Right kidney (tissue), 1 donor: ENCODE measurements at regions not wholly inside any gene's neighbourhood (a gene's known extent, or its start where the extent isn't known, plus 50 kb on each side); places are given as distances from the start of the nearest gene placed in this dataset.
"Not testable (repeated sequence)": the region's sequence is repeated elsewhere in the genome, so short reads cannot be mapped to it uniquely, and the experiment has no call there.

Experiments
- DNase-seq: peaks from one replicate; pipeline ENCODE4 v3.0.0-alpha.2; 2016

DNA sequence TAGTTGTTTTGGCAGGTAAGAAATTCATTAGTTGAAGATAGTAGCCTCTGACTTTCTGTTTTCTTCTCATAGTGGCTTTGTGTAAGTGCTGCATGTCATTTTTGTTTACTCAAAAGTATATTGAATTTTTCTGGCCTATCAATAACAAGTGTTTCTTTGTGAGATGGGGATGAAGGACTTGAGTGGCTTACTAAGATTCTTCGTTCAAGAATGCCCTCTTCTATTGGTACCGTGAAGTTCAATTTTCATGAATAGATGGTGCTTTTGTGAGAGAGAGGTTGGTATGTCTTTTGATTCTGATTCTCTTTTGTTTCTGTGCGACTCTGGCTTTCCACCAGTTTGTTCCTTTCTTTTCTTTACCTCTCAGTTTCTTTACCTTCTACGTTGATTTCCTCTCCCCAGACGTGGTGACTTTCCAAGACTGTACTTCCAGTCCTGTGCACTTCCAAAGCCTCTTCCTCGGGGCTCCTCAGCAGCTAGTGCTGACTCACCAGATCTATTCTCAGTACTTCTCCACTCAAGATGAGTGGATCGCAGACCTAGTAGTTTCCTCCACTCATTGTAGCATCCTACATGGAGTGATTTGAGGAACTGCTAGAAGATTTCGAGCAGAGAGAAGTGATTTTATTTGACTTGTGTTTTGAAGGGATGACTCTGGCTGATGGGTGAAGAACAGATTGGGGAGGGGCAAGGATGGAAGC, 82.0 kb upstream of the EPHB3 start:
- no peak for DNase-seq

DNA sequence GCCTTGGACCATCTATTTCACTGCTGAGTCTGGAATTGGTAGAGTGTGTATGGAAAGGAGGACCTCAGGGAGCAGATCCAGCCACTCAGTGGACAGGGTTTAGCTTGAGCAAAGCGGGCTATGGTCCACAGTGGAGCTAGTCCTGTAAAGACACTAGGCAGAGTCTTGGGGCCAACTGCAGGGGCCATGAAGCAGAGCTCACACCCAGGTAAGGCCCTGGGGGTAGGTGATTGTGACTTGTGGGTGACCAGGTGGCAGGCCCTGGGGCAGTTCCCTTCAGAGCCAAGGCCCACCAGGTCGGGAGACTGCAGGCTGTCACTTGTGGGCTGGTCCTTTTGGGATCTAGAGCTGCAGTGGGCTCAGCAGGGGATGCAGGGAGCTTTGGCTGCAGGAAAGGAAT, 80.8 kb upstream of the EPHB3 start:
- no peak for DNase-seq

DNA sequence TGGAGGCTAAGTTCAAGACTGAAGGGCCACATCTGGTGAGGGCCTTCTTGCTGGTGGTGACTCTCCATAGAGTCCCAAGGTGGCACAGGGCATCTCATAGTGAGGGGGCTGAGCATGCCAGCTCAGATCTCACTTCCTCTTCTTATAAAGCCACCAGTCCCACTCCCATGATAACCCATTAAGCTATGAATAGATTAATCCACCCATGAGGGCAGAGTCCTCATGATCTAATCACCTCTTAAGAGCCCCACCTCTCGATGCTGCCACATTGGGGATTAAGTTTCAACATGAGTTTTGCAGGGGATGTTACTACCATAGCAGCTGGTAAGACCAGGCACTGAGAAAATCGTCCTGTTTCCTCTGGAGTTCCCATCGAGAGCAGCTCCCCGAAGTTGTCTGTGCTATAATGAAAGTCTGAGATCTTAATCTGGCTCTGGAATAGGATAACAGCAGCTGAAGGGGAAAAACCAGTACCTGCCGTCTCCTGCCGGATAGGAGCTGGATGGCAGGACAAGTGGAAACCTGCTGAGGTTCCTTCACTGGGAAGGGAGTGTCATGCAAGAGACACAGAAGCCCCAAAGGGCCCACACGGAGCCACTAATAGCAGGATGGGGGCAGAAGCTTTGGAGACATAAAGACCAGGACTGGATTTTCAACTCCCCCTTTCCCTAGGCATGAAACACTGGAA, 79.5 kb upstream of the EPHB3 start:
- DNase-seq: no peak

DNA sequence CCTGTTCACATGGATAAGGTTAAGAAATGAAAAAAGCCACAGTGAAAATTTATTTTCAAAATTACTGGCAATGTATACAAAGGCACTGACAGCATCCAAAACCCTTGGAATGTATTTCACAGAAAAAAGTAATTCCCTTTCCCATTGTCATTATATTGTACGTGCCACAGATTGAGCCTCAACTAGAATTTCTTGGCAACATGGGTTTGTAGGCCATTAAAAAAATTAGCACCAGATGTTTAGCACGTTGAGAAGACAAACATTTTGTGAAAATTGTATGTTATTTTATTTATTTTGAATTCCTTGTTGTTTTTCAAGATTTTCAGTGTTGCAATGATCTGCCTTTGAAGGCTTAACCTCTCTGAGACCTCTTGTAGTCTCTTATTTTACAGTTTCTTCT, 76.3 kb upstream of the EPHB3 start:
- DNase-seq: no peak

DNA sequence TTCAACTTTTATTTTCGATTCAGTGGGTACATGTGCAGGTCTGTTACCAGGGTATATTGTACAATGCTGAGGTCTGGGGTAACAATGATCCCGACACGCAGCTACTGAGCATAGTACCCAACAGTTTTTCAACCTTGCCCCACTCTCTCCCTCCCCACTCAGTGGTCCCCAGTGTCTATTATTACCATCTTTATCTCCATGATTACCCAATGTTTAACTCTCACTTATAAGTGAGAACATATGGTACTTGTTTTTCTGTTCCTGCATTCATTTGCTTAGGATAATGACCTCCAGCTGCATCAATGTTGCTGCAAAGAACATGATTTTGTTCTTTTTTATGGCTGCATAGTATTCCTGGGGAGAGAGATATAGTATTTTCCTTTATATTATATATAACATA, 75.7 kb upstream of the EPHB3 start:
- no peak for DNase-seq

DNA sequence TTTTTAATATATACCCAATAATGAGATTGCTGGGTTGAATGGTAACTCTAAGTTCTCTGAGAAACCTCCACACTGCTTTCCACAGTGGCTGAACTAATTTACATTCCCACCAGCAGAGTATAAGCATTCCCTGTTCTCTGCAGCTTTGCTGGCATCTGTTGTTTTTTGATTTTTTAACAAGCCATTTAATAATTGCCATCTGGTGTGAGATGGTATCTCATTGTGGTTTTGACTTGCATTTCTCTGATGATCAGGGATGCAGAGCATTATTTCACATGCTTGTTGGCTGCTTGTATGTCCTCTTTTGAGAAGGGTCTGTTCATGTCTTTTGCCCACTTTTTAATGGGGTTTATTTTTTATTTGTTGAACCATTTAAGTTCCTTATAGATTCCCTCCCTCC, 75.0 kb upstream of the EPHB3 start:
- DNase-seq: no peak

DNA sequence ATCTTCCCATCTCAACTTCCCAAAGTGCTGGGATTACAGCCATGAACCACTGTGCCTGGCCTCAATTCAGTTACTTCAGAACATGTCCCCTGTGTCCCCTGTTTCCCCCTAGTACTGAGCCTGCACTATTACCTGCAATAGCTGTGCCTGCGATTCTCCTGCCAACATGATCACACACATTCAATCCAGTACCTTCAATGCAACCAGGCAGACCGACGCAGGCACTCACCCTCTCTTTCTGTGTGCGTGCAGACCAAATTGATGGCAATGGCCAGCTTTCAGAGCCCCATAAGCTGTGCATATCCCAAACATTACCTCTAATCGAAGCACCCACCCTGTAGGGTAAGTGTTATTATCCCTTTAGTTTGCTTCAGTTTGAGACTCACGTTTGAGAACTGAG, 73.0 kb upstream of the EPHB3 start:
- DNase-seq: no peak

DNA sequence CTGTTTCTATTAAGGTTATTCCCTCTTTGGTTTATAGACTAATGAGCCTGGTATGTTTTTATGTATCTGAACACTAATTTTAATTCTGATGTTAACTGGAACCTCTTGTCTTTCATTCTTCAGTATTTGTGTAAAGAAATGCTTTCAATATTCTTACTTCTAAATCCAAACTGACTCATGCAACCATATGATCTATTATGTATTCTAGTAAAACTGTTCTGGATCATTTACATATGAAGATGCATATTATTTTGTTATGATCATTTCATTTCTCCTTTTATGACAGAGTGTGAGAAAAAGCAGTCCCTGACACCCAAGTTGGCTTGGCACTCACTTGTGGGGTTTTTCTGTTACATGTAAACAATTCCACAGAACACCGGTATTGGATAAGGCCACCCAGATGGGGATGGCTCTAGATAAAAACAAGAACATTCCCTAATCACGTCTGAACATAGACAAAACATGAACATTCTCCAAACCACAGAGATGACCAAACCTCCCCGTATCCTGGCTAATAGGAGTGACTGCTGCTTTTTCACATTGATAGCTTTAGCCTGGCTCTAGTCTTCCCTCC, 72.2 kb upstream of the EPHB3 start:
- no peak for DNase-seq

DNA sequence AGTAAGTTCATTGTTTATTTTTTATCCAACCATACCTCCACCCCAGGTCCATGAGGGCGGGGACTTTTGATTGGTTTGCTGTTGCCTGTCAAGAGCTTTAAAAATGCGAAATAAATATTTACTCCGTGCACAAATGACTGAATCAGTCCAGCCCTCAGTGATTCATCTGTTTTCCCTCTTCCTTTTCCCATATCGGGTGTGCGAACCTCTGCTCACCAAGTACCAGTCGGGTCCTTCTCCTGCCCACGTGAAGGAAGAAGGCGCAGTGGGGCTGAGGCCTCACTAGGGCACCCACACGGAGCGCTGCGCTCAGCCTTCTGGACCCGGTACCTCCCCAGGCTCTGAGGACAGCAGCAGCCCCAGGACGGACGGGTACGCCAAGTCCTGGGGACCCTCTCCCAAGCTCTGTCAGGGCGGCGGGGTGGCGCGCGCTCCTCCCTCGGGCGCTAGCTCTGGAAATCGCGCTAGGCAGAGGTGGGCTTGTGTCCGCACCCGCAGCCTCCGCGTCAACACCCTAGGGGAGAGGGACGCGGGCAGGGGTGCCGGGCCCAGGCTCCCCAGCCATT, 70.5 kb upstream of the EPHB3 start:
- peak; percentile 37 for DNase-seq

DNA sequence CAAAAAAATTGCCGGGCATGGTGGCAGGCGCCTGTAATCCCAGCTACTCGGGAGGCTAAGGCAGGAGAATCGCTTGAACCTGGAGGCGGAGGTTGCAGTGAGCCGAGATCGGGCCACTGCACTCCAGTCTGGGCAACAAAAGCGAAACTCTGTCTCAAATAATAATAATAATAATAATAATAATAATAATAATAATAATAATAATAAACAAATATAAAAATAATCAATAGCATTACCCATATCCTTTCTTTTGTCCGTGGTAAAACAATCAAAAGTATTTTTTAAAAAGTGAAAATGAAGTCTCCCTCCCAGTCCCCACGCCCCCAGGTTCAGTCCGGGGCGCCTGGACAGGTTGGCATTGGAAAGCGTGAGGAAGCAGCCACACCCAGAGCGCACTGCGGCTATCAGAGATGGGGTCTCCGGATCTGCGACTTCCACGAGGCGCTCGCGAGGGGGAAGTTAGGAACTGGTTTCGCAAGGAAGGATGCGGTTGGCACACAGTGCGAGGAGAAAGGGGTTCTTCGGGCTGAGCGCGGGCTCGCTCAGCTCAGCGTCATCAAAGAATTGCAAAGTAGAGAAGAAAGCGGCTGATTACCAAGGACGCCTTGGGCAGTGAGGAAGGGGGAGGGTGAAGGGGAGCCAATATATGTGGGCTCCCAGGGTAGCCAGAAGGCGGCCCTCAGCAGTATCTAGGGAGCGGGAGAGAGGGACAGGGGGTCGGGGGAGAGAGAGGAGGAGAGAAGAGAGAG, 69.5 kb upstream of the EPHB3 start:
- DNase-seq: no peak

DNA sequence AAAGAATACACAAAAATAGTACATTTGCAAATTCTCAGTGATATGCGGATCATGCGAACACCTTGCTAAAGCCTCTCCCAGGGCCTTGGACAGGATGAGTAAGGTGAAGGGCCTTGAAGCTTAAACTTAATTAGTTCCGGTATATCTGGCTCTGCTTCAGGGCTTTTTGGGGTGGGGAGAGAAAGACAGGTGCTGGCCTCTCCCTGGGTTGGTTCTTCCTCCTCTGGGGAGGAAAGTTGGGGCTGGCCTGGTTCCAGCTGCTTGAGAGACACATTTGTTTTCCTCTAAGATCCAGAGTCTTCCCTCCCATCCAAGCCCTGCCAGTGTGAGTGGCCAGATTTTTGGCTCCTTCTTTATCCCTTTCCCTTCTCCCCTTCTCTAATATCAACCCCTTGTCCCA, 64.7 kb upstream of the EPHB3 start:
- no peak for DNase-seq

DNA sequence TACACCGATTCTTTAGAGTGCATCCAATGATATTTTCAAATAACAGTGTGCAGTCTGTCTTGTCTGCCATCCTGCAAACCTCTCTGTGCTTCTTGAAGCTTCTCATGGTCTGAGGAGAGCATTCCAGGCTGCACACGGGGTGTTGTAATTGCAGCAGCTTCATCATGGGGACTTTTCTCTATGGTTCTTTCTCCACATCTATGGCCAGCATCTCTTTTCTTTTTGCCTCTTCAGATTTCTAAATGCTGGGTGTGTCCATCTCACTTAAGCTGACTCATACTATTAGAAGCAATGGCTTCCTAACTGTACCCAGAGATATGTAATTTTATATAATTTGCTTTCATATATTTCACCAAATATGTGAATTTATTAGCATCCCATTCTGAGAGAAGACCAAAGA, 63.8 kb upstream of the EPHB3 start:
- no peak for DNase-seq

DNA sequence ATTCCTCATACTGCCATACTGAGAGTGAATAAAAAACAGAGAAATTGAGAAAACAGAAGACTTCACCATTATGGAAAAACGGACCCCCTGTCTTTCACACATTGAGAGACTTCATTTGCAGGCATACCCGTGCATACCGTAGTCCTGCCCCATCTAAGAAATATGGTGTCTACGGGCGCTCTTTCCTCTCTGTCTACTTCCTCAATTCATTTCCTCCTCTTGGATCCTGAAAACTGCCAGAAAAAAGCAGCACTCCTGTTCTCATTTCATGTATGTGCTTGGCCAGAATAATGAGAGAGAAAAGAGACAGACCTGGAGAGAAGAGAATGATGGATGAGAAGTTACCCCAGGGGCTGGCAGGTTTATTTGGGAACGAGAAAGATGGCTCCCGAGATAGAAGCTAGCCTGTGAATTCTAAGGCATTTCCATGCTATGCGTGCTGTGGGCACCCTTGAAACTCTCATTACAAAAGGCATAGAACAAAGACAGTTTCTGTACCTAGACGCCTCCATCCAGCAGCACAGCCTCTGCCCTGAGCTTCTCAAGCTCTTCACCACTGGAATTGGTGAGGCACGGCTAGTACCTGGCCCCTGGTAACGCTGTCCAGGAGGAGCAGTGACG, 62.5 kb upstream of the EPHB3 start:
- DNase-seq: no peak

DNA sequence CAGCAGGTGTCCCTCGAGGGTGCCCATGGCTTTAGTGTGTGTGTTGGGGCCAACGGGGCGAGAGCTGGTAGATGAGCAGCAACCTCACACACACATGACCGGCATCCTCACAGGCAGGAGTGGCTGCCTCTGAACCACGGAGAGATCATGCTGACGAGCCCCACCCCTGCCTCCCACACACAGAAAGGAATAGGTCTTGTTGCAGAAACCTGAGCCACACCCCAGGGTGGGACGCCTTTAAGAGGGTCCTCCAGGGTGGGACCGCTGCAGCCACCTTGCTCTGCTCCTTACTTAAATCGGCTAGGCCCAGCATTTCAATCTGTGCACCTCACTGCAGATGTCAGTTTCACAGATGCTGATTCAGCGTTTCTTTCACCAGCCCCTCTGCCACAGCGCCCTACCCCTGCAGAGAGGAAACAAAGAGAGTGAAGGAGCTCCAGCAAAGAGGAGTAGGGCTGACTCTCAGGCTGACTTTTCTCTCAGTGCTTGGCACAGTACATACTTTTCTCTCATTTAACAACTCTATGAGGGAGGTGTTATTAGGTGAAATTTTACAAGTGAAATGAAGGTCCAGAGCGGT, 61.2 kb upstream of the EPHB3 start:
- DNase-seq: no peak

DNA sequence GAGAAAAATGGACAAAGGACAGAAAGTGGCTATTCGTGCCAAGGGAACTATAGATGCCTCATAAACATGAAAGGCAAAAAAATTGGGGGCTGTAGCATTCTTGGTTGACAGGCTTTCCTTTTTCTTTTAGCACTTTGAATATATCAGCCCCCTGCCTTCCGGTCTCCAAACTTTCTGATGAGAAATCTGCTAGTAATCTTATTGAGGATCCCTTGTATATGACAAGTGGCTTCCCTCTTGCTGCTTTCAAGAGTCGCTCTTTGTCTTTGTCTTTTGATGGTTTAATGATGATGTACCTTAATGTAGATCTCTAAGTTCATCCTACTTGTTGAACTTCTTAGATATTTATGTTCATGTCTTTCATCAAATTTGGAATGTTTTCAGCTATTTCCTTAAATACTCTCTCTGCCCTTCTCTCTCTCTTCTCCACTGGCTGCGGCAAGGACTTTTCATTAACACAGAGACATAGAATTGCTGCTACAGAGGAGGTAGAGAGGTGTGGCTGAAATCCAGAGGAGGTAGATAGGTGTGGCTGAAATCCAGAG, 59.4 kb upstream of the EPHB3 start:
- DNase-seq: no peak

DNA sequence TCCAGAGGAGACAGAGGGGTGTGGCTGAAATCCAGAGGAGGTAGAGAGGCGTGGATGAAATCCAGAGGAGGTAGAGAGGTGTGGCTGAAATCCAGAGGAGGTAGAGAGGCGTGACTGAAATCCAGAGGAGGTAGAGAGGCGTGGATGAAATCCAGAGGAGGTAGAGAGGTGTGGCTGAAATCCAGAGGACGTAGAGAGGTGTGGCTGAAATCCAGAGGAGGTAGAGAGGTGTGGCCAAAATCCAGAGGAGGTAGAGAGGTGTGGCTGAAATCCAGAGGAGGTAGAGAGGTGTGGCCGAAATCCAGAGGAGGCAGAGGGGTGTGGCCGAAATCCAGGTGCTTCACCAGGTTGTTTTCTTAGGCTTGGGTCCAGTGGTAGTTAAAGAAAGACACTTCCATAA, 58.7 kb upstream of the EPHB3 start:
- not testable (repeated sequence) for DNase-seq

DNA sequence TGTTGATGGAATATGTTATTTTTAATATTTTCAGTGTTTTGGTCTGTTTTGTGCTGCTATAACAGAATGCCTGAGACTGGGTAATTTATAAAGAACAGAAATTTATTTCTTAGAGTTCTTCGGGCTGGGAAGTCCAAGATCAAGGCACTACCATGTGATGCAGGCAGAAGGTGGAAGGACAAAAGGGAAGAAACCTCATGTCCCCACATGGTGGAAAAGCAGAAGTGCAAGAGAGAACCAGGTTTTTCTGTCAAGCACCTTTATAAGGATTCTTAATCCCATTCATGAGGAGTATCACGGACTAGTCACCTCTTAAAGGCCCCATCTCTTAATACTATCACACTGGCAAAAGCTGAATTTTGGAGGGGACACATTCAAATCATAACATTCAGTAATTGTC, 57.9 kb upstream of the EPHB3 start:
- no peak for DNase-seq

DNA sequence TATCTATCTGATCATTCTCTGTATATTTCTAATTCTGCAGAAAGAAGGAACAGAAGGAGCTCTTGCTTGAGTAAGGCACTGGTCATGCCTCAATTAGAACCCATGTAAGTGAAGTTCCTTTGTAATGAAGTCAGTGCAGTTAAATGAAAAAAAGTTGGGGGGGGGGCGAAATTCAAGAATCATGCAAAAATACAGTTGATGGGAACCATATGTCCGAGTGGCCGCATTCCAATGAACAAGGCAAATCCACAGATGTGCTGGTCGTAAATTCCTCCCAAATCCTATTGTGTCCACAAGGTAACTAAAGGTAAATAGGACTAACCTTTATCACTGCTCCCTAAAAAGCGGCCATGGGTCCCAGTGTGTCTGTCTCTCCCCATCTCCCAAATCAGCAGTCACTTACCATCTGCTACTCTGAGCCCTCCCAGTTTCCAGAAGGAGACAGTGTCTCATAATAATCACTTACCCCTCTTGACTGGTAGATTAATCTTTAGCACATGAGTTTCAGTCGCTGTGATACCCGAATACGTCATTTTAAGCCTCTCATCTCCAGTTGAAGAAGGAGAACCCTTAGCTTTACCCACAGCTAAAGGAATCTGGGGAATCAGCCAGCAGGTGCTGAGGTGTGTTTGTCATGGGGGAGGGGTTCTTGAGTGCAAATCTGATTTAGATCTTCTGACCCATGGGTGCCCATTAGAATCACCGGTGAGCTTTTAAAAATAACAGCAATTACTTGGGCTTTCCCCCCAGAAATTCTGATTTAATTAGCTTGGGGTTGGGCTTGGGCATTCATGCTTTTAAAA, 56.3 kb upstream of the EPHB3 start:
- no peak for DNase-seq

DNA sequence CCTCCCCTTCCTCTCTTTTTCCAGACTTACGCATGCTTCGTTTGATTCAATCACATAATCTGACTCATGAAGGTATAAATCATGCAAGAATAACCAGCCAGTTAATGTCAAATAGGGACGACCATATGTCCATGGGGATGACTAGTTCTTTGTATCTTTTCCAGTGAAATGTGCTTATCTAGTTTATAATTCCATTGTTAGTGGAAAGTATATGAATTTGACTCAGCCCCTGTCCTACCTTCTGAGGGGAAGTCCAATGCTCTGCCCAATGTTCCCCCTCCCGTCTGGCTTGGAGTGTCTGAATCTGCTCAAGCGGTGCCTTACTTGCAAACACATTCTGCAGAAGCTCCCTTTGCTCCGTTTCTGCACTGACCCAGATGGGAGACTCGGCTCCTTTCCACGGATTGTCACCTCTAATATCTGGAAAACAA, 55.0 kb upstream of the EPHB3 start:
- DNase-seq: no peak

DNA sequence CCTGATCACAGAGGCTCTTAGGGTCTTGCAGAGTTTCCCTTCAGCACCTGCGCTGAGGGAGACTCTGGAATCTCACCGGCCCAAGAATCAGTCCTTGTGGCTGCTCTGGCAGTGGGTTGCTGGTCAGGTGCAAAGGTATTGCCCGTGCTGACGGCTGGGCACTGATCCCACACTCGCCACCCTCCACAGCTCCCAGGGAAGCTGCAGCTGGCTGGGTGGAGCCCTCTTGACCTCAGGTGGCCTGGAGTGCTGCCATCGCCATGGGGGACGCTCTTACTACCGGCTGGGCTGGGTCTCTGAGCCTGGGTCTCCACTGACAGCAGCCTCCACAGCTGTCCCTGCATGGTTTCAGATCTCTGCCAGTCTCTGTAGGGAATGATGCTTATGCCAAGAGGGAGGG, 52.6 kb upstream of the EPHB3 start:
- no peak for DNase-seq

DNA sequence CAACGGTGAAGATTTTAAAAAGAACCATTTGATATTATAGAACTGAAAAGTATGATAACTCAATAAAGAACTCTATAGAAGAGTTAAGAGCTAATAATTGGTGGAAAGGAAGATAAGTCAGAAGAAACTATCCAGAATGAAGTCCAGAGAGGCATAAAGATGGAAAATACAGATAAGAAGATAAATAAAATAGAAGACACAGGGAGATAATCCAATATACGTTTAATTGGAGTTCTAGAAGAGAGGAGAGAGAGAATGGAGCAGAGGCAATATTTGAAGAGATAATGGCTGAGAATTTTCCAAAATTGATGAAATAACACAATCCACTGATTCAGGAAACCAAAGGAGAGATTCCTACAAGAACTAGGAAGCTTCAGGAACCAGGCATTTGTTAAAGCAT, 49.8 kb upstream of the EPHB3 start:
- no peak for DNase-seq
